ENCODE measurements at regions not wholly inside any gene's neighbourhood (a gene's known extent, or its start where the extent isn't known, plus 50 kb on each side); places are given as distances from the start of the nearest gene placed in this dataset.
A peak's percentile ranks its signal among the peaks of the same experiment; 100 is the strongest.

DNA sequence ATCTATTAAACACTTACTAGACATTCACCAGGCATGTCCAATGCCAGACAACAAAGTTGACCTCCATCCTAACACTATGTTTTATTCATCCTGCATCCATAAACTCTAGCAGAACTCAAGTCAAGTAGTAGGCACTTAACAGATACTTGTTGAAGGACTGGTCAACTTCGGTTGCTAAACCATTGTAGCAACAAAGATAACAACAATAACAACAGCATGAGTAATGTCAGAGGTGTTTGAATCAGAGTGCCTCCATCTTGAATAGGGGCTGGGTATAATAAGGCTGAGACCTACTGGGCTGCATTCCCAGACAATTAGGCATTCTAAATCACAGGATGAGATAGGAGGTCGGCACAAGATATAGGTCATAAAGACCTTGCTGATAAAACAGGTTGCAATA is 180.5 kb upstream of the ZNF462 start:
- DNase-seq: no peak

DNA sequence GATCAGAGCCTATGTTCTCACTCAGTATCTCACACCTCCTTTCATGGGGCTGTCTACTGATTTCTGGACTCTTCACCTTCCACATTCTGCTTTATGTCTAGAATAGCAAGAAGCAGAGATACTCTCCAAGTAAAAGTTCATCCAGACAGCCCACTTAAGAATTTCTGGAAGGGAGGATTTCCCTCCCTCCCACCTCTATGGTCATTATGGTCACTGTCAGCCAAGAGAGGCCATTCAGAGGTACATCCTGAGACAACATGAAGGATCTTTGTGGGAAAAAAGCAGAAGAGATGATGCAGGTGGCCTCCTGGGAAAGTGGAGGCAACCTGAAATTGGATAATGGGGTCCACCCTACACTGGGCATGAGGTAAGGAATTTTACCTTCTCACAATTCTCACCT is 179.5 kb upstream of the ZNF462 start:
- DNase-seq: no peak

DNA sequence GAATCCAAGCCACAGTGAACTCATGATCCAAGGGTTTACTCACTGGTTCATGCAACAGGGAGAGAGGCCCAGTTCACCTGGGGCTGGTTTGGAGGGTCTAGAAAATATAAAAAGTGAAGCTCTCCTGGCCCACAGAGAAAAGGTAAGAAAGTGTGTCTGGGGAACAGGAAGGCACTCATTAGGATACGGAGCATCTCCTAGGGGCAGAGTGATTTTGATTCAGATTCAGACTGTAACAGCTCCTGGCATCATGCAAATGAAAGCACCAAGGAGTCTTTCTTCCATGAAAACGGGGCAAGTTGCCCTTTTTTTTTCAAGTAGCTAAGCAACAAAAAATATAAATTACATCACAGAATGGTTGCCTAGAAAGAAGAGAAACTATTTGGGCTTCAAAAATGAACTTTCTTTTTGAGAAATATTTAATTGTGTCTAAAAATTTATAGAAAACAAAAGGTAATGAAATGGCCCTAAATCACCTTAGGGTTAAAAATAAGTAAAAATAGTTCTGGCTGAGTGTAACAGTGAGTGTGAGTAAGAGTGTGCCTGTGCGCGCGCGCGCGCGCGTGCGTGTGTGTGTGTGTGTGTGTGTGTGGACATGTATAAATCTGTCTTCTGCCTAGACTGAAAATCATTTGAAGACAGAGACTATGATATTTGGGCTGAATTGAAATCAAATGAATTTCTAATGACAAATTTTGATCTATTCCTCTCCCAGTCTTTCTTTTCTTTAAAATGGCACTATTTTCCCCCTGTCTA is 177.8 kb upstream of the ZNF462 start:
- DNase-seq: no peak

DNA sequence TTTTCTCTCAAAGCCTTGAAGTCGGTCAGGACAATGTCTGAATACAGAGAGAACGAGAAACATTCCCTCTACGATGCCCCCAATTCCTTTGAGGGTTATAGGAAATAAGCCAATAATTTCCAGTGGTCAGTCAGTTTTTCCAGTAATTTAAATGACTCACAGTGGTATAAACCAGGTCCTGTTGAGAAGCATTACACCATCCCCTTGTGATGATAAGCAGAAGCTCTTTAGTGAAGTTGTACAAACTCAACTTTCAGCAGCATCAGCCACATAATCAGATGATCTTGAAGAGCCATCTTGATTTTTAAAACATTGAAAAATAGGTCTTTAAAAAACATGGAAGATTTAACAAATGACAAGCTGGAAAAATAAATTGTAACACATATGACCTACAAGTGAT is 173.9 kb upstream of the ZNF462 start:
- DNase-seq: no peak

DNA sequence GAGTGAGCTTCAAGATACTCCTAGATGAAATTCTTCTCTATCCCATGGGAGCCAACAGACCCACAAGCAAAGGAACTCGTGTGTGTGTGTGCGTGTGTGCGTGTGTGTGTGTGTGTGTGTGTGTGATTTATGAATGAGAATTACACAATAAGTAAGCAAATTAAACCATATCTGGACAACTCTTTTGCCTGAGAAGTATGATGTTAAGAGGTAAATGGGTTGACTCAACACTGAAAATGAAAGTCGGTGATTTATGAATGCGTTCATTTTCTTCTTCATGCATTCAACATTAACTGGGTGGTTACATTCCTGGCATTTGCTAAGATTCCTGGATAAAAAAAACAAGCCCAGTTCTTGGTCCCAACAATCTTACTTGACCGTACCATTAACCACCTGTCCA is 171.3 kb upstream of the ZNF462 start:
- no peak for DNase-seq

DNA sequence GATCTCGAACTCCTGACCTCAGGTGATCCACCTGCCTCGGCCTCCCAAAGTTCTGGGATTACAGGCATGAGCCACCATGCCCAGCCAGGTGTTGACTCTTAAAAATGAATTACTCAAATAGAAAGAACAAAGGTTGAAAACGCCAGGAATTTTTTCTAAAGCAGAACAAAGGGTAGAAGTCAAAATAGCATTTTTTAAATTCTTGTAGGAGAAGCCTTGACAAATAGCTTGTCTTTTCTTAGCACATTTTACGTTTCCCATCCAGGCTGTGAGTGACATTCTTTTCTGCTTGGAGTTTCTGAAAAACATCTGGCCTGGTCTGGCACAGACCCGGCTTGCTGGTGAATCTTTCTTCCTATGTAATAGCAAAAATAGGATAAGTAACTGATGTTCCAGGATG is 169.4 kb upstream of the ZNF462 start:
- no peak for DNase-seq

DNA sequence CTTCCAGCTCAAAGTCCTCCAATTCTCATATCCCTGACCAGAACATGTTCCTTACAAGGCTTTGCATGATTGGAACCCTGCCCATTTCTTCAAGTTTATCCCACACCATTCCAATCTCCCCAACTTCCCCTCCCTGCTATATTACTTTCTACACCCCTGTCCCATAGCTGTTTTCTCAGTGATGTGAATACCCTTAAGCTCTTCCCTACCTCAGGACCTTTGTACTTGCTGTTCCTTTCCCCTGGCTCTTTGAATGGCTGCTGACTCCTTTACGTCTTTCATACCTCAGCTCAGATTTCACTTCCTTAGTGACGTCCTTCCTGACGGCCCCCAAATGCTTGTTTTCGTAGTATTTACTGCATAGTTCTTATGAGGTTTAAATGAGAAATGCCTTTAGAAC is 166.2 kb upstream of the ZNF462 start:
- DNase-seq: no peak

DNA sequence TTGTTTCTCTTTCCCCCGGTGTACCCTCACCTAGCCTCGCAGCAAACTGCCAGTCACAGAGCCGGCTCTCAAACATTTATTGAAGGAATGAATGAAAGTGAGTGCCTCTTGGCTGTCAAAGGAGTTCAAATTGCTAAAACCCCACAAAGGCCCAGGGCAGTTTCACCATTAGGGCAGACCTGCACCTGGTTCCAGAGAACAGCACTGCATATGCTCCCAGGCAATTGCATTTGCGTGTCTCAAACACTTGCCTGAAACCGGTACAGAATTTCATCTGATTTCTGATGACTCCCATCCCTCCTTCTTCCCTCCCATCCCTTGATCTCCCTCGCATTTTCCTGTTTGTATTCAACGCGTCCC is 165.6 kb upstream of the ZNF462 start:
- no peak for DNase-seq

DNA sequence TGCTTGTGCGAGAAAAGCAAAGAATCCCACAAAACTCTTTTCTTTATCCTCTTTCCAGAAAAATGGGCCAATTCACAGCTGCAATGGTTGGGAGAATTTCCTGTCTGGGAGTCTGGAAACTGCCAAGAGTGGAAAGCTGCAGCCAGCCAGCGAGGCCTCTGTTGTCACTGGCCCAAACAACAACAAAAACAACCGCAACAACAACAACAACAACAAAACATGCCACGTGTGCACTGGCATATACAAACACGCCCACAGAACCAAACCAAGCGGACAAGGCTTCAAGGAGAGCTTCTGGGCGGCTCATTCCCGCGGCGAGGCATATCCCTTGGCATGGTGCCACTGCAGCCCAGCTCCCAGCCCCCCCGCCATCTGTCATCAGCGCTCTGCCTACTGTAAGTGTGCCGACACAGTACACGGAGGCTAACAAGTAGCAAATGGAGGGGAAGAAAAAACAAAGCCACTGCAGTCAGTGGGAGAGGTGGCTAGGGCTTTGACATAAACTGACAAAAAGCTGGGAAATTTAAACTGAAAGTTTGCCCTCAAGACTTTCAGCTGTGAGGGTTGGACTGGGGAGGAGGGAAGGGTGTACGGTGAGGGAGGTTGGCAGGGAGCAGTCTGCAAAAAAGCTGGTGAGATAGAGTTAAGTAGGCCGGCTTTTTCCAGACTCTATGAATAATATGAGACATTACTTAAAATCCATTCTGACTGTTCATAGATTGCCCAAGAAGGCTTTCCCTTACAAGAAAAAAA is 165.0 kb upstream of the ZNF462 start:
- peak; percentile 57 for DNase-seq

DNA sequence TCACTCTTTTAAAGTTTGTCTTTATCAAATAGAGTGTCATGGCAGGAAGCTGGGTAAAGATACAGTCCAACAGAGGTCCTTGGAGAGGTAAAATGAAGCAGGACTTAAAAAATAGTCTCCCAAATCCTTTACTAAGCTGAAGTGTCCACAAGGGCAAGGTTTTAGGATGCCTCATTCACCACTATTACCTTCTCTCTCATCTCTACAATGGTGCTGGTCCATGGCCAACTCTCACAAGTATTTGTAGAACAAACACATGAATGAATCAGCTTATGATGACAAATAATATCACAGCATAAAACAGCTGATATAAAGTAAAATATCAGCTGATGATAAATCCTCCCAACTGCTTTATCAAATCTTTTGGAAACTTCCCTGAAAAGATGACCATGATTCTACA is 162.3 kb upstream of the ZNF462 start:
- no peak for DNase-seq

DNA sequence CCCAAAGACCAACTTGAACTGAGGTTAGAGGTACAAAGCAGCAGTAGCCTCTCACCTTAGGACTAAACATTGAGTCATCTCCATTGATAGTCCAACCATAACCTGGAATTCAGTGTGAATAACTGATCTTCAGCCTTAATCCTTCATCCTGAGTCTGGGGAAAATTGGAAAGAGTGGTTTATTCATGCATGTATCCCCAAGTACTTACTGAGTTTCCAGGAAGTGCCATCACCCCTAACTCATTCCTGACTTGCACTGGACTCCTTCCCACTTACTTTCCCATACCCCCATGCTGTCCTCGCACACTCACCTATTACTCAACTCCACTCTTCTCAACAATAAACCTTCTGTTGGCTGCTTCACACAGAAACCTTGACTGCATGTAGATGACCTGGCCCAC is 161.4 kb upstream of the ZNF462 start:
- DNase-seq: no peak

DNA sequence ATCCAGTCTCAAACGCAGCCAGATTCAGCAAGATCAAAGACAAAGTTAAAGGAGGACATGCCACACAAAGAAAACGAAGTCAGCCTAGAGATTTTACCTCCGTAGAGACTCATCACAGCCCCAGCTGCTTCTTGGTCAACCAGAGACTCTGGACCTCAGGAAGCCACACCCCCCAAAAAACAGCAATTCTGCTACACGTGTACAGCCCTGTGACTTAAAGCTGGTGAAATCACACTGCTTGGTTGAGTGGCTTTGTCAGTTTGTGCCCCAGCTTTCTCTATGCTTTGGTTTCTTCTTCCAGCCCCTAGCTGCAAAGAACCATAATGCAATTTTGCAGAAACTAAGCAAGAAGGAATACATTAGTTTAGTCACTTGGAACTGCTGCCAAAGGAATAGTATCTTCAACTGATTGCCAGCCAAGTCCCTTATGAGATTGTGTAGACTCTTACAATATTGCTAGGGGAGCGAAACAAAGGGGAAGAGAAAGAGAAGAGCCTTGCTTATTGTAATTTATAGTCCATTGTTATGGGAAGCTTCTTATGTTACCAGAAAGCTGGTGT is 158.8 kb upstream of the ZNF462 start:
- no peak for DNase-seq

DNA sequence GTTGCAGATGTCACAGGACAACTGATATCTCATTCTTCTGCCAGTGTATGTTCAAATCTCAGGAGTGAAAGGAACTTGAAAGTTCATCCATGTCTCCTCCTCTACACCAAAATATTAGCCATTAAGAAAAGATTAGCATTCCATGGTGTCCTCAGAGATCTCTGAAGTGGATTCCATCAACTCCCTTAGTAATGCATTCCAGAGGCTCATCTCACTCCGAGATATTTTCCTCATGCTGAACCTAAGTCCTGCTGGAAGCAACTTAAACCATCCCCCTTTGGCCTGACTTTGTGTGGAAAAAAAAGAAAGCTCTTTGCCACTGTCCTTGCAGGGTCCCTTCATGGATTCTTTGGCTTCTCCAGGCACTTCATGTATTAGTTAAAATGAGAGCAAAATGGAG is 155.7 kb upstream of the ZNF462 start:
- no peak for DNase-seq

DNA sequence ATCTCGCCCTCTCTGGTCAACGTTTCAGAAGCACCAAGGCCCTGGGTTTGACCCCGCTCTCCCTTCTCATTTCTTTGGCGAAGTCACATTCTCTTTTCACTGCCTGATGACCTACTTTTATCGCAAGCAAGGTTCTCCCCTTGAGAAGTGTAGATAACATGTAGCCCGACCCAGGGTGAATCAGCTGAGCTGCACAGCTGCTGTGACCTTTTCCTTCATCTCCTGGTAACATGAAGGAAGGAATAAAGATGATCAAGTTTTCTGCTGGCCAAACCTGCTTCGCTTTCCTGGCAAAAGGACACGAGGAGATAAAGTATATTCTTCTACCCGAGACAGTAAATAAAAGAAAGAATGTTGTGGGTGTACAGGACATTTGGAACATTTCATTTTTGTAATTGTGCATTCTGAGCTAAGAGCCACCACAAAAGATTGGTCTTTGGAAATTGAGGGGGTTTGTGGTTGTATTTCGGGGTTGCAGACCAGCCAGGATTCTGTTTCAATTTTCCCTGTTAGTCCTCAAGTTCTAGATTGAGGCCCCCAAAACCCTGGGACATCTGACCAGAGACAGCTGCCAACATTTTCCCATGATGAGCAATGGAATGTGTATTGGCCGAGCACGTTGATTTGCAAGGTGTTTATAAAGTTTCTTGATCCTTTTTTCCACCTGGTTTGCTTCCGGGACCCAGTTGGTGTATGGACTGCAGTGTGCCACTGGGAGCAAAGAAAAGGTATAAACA is 155.1 kb upstream of the ZNF462 start:
- no peak for DNase-seq

DNA sequence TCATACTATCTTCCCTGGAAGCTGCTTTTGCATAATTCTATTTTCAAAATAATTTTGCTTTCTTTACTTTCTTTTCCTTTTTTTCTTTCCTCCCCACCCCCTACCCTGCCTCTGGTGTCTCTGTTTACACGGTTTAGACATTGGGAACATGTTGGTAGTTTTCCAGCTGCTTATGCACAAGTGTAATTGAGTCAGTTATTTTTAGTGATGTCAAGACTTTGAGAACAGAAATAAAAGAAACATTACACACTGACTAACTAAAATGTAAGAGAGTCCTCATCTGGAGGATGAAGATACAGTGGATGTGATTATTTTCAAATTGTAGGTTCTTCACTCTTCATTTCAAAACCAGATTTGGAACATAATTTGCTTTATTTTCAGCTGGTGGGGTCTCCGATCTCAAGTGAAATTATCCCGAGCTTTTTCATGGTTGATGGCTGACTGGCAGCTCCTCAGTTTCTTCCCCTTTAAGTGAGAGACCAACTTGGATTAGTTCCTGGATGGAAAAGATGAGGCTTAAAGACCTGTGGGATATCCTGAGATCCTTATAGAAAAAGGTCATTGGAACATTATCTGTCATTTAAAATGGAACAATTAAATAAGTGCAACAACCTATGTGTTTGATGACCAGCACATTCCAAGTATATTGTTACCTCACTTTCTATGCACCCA is 154.4 kb upstream of the ZNF462 start:
- no peak for DNase-seq

DNA sequence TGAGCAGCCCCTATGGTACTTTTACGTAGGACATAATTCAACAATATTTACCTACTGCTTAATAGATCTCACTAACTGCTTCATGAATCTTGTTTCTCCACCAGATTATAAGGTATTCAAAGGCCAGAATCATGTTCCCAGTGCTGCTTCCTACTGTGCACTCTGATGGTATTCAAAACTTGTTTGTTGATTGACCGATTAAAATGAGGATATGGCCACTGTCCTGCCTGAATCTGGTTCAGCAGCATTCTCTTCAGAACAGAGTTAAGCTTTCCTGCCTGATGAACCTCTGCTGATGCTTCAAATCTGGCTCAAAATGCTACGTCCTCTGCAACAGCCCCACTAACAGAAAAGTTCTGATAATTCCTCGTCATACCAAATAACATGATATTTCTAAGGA is 150.7 kb upstream of the ZNF462 start:
- no peak for DNase-seq

DNA sequence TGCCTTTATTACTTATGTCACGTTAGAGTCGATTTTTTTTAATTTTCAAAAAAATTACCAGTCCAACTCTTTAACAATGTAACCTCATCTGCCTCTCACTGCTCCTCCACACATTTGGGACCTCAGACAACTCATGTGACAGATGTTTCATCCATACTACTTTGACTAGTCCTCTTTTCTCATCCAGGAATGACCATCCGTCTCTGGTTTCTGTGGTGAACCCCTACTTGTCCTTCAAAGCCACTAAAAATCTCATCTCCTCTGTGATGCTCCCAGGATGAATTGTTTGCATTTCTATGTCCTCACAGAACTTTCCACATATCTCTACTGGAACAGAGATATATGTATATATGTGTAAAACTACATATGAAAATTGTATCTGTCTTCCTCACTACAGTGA is 149.8 kb upstream of the ZNF462 start:
- DNase-seq: no peak

DNA sequence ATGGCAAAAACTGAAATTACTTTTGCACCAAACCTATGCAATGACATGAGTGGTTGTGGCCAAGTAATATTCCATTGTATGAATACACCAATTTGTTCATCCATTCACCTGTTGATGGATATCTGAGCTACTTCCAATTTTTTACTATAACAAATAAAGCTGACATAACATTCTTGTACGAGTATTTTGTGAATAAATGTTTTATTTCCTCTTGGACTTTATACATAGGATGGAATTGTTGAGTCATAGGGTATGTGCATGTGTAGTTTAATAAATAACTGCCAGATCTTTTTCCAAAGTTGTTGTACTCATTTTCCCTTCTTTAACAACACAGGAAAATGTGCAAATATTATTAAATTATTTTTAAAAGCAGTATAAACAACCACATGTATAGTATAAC is 146.1 kb upstream of the ZNF462 start:
- no peak for DNase-seq

DNA sequence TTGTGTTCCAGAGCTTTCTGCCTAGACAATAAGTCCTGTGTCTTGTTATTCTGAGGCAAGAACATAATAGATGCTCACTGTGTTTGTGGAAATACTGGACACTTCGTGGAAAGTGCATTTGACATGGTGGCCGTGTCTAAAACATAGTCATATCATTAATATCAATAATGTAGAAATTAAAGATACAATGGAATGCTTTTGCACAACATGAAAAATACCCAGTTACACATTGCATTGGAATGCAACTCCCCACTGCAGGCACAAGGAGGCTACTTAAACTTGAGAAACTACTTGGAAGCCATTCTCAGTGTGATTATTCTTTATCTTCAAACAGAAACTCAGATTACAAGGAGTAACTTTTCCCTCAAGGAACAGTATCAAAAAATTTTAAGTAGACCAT is 145.3 kb upstream of the ZNF462 start:
- DNase-seq: peak; percentile 14

DNA sequence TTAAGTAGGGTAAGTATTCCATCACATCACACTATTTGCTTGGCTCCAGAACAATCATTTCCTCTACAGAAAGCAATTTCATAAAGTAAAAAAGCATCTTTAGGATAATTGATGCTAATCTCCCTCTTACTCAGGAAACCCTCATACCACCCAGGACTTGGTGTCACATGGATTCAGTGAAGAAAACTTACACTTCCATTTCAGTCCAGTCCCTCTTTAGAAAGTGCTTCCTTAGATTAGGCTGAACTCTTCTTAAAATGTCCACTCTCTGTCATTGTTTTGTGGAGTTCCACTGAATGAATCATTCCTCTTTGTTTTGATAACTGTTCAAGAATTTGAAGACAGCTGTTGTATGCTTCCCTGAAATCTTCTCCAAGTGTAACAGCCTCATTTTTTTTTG is 144.0 kb upstream of the ZNF462 start:
- DNase-seq: peak; percentile 6

DNA sequence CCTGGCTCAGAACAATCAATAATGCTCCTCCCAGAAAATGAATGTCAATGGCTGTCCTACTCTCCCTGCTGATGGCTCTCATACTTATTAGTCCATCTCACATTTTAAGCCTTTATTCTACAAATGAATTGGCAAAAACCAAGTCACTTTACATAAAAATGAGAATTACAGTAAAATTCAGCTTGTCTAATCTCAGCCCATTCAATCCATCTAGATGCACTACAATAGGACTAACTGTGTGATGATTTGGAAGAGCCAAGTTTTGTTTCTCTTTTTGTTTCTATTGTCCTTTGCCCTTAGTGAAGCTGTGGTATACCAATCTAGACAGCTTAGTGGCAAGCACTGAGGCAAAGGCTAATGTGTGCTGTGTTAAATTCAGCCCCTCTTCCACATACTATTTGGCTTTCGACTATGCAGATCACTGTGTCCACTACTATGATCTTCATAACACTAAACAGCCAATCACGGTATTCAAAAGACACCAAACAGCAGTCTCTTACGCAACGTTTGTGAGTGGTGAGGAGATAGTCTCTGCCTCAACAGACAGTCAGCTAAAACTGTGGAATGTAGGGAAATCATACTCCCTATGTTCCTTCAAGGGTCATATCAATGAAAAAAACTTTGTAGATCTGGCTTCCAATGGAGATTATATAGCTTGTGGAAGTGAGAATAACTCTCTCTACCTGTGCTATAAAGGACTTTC is 140.8 kb upstream of the ZNF462 start:
- no peak for DNase-seq

DNA sequence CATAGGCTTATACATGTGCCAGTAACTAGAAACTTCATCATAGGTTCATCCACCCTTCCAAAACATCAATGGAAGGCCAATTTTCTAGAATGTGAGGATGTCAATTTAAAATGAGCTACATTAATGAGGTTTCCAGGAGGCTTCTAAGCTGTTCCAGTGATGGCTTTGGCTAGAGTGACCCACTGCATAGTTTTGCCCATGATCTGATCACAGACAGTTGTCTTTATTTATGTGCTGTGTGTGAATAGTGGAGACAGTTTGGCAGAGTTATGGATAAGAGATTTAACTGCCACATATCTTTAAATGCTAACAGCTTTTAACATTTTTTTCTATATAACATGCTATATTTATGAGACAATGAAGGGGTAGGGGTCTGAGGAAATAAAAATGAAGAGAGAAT is 139.0 kb upstream of the ZNF462 start:
- no peak for DNase-seq
